GM21447 (cell line): ENCODE measurements at regions not wholly inside any gene's neighbourhood (a gene's known extent, or its start where the extent isn't known, plus 50 kb on each side); places are given as distances from the start of the nearest gene placed in this dataset.

ENCODE experiments used
- ATAC-seq: cut with Tn5 transposase; IDR thresholded peaks from one replicate; pipeline ENCODE4 v1.9.1; 2021; ENCODE audit not compliant: unreplicated experiment

DNA sequence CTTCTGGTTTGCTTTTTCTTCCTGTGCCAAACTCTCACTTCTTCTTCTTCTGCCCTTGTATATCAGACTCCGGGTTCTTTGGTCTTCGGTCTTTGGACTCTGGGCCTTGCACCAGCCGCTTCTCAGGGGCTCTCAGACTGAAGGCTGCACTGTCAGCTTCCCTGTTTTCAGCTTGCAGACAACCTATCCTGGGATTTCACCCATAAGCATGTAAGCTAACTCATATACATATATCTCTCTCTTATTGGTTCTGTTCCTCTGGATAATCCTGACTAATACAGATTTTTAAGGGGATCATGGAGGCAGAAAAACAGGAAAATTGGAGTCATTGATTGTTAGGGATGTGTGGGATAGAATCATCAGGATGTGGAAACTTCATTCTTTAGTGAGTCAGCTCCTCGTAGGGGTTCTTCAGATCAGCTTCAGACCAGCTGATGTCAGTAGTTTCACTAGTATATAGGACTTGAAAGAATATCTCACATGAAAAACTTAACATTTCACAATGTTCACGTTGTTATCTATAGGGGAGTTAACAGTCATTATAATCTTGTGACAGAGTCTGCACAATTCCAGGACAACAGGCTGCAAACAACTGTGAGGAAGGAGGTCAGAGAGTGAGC lies 102.9 kb downstream of the RASSF9 start:
- no peak for ATAC-seq

DNA sequence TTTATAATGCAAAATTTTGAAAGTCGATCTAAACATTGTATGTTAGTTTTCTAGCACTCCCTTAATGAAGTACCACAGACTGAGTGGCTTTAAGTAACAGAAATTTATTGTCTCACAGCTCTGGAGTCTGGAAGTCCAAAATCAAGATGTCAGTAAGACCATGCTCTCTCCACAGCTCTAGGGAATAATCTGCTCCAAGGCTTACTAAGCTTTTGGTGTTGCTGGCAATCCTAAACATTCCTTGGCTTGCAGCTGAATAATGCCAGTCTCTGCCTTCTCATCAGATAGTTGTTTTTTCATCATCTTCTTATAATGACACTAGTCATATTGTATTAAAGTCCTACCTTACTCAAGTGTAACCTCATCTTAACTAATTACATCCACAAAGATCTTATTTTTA lies 102.2 kb downstream of the RASSF9 start:
- no peak for ATAC-seq

DNA sequence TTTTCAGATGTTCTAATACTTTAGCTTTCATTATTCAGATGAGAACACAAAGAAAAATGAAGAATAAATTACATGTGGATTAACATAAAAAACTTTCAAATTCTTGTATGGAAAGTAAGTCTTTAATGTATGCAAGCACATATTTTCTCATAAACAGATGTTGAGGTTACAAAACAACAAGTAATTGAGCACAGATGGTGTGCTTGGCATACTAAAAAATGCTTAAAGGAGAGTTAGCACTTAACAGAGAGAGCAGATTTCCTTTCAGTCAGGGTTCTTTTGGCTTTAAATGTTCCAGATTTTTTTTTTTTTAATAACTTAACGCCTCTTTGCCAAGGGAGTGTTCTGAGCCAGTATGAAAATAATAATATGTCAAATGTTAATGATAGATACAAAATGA lies 96.0 kb downstream of the RASSF9 start:
- ATAC-seq = no peak

DNA sequence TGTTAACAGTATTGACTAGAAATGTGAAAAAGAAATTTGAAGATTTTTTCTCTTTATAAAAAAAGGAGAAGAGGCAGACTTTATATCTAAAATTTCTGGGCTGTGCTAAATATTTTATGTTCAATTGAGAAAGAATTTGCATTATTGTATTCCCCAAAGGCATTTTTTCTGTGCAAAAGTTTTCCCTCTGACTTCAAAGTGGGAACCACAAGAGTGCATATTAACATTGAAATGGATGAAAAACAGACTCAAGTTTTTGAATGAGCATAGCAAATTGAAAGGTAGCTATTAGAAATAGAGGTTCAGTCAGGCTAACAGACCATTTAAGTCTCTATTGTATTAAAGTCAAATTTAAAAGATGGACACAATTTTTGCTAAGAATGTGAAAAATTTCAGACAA lies 95.2 kb downstream of the RASSF9 start:
- ATAC-seq = no peak

DNA sequence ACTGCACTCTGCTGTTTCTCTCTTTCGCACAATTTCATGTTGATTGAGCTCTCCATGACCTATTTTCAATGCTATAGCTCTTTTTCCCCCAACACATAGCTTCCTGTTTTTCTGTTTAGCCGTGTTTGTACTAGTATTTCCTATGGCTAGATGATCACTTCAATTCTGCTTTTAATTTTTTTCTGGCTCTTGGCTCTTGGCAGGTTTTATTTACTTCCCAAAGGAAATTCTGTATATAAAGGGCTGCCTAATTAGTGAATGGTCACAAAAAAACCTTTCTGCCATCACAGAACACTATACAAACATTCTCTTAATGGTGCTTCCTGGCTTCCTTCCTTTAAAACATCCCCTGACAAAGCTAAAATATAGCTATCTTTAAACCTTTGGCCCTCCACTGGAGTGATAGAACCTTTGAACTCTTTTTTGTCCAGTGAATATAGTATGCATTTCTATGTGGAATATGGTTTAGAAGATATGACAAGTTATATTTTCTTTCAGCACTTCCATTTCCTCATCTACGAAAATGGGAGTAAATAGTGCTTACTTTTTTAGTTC lies 88.2 kb downstream of the RASSF9 start:
- no peak for ATAC-seq
